ENCODE measurements at regions not wholly inside any gene's neighbourhood (a gene's known extent, or its start where the extent isn't known, plus 50 kb on each side); places are given as distances from the start of the nearest gene placed in this dataset.
A peak's percentile ranks its signal among the peaks of the same experiment; 100 is the strongest.

DNA sequence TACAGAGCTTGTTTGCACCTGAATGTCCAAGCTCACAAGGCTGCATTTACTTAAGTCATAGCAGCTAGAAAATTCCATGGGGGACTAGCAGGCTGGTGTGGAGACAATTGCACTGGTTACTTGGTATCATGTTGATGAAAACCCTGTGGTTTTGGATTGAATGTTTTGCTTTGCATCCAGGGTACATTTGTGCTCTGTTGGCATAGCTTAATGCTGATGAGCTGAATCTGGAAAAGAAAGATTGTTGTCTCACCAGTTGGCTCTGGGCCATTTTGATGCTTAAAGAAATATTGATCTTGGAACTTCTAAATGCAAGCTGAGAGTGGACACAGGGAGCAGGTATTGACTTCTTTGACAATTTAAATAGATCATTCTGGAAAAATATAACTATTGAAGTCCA, 122.5 kb upstream of the MBL2 start:
- Histone ChIP-seq H2AFZ (ENCODE audit: low read length) (no peak overlapping the region), H3K9me3 (ENCODE audit: low read depth, low read length) (no peaks in the 10 kb centered on the region), H3K79me2 (ENCODE audit: insufficient read depth, low read length) (no peaks in the 10 kb centered on the region), H3K4me1 (ENCODE audit: insufficient read depth, low read length) (no peaks in the 10 kb centered on the region), H3K27ac (ENCODE audit: low read depth, low read length) (no peak overlapping the region), H3K4me3 (ENCODE audit: insufficient read depth, low read length) (no peak overlapping the region), H3K36me3 (ENCODE audit: insufficient read depth, low read length) (no peaks in the 10 kb centered on the region), H3K27me3 (ENCODE audit: insufficient read depth, low read length) (no peaks in the 10 kb centered on the region), H3K4me2 (ENCODE audit: insufficient read depth, low read length) (no peak overlapping the region), H4K20me1 (ENCODE audit: insufficient read depth, low read length) (no peaks in the 10 kb centered on the region)
- TF ChIP-seq, protein P1, sequence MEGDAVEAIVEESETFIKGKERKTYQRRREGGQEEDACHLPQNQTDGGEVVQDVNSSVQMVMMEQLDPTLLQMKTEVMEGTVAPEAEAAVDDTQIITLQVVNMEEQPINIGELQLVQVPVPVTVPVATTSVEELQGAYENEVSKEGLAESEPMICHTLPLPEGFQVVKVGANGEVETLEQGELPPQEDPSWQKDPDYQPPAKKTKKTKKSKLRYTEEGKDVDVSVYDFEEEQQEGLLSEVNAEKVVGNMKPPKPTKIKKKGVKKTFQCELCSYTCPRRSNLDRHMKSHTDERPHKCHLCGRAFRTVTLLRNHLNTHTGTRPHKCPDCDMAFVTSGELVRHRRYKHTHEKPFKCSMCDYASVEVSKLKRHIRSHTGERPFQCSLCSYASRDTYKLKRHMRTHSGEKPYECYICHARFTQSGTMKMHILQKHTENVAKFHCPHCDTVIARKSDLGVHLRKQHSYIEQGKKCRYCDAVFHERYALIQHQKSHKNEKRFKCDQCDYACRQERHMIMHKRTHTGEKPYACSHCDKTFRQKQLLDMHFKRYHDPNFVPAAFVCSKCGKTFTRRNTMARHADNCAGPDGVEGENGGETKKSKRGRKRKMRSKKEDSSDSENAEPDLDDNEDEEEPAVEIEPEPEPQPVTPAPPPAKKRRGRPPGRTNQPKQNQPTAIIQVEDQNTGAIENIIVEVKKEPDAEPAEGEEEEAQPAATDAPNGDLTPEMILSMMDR (IDR thresholded peaks at IDR 0.05; ENCODE audit: extremely low read depth, low read depth, low read length) = no peak
- DNase-seq (ENCODE audit: insufficient read length, low spot score, missing footprints) = no peak

DNA sequence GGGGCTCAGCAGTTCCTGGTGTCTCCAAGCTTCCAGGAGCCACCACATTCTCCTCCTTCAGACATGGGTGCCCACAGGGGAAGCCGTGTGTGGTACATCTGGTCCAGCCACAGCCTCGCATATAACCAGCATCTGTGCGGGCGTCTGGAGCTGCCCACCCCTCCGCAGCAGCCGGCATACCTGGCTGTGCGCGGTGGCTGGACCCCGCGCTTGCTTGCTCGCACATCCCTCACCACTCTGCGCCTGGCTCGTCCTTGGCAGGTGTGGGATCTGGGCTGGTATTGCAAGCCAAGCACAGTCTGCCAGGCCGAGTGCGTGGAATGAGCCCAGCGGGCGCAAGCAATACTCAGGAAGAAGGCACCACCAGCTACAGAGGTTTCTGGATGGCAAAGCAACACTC, 117.7 kb upstream of the MBL2 start:
- H3K4me3 ChIP-seq (ENCODE audit: insufficient read depth, low read length) = no peak overlapping the region
- no peak overlapping the region for H3K4me2 ChIP-seq (ENCODE audit: insufficient read depth, low read length)
- no peaks in the 10 kb centered on the region for H3K36me3 ChIP-seq (ENCODE audit: insufficient read depth, low read length)
- no peak for DNase-seq (ENCODE audit: insufficient read length, low spot score, missing footprints)
- H3K79me2 ChIP-seq (ENCODE audit: insufficient read depth, low read length) = no peaks in the 10 kb centered on the region
- H3K27ac ChIP-seq (ENCODE audit: low read depth, low read length) = no peak overlapping the region
- no peak overlapping the region for H2AFZ ChIP-seq (ENCODE audit: low read length)
- H3K9me3 ChIP-seq (ENCODE audit: low read depth, low read length) = no peaks in the 10 kb centered on the region
- H4K20me1 ChIP-seq (ENCODE audit: insufficient read depth, low read length) = no peaks in the 10 kb centered on the region
- TF ChIP-seq, protein P1 (IDR thresholded peaks at IDR 0.05; ENCODE audit: extremely low read depth, low read depth, low read length) = no peak
- no peaks in the 10 kb centered on the region for H3K4me1 ChIP-seq (ENCODE audit: insufficient read depth, low read length)
- no peaks in the 10 kb centered on the region for H3K27me3 ChIP-seq (ENCODE audit: insufficient read depth, low read length)

DNA sequence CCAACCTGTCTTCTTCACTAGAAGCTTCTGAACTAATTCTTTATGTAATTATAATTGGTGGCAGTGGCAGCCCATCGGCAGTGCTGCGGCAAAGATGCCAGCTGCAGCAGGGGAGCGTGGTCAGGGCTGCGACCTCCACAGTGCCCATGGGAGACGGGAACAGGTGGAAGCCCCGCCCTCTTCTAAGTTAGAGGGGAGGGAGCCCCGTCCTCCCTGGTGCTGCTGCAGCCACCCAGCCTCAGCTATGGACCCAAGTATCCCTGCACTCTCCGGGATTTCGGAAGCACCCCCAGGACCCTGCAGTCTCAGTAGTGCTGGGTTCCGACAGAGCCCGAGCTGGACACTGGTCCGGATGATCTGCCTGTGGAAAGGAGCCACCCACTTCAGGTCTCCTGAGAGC, 117.0 kb upstream of the MBL2 start:
- Histone ChIP-seq H2AFZ (ENCODE audit: low read length) (no peak overlapping the region), H3K4me3 (ENCODE audit: insufficient read depth, low read length) (no peak overlapping the region), H3K9me3 (ENCODE audit: low read depth, low read length) (no peaks in the 10 kb centered on the region), H3K4me2 (ENCODE audit: insufficient read depth, low read length) (no peak overlapping the region), H3K36me3 (ENCODE audit: insufficient read depth, low read length) (no peaks in the 10 kb centered on the region), H3K27me3 (ENCODE audit: insufficient read depth, low read length) (no peaks in the 10 kb centered on the region), H3K27ac (ENCODE audit: low read depth, low read length) (no peak overlapping the region), H4K20me1 (ENCODE audit: insufficient read depth, low read length) (no peaks in the 10 kb centered on the region), H3K79me2 (ENCODE audit: insufficient read depth, low read length) (no peaks in the 10 kb centered on the region), H3K4me1 (ENCODE audit: insufficient read depth, low read length) (no peaks in the 10 kb centered on the region)
- TF ChIP-seq, protein P1 (IDR thresholded peaks at IDR 0.05; ENCODE audit: extremely low read depth, low read depth, low read length) = no peak
- no peak for DNase-seq (ENCODE audit: insufficient read length, low spot score, missing footprints)

DNA sequence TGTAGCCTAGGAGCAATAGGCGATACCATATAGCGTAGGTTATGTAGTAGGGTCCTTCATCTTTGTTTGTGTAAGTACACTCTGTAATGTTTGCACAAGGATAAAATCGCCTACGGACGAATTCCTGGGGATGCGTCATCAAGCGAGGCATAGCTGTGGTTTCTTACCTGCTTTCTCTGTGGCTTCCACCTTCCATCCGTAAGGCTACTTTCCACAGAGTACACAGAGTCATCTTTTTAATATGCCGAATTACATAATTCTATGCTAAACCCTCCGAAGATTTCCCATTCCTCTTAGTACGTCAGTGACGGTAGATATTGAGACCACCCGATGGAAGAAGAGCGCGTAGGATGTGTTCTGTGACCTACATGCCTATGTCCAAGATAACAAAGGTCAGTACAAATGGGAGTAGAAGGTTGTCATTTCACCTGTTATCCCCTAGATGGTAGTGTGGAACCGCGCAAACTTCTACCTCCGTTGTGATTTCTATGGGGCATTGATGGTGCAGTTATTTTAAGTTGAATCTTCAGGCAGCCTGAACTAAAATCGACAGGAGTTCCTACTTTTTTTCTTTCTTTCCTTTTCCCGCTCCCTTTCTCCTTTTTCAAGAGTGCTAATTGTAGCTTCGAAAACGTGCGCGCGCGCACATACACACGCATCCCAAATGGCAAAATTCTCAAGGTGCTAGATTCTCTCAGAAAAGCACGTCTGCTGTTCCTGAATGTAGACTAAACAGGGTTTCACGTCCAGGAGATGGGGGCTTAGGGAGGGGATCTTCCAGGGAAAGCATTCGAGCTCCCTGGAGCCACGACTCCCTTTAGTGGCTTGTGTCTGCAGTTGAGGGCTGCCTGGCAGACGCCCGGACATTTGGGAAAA, 111.7 kb upstream of the MBL2 start:
- no peaks in the 10 kb centered on the region for H4K20me1 ChIP-seq (ENCODE audit: insufficient read depth, low read length)
- H3K36me3 ChIP-seq (ENCODE audit: insufficient read depth, low read length) = no peaks in the 10 kb centered on the region
- DNase-seq (ENCODE audit: insufficient read length, low spot score, missing footprints) = peak; percentile 87
- H2AFZ ChIP-seq (ENCODE audit: low read length) = no peak overlapping the region
- no peak overlapping the region for H3K27ac ChIP-seq (ENCODE audit: low read depth, low read length)
- no peak overlapping the region for H3K4me3 ChIP-seq (ENCODE audit: insufficient read depth, low read length)
- H3K4me1 ChIP-seq (ENCODE audit: insufficient read depth, low read length) = no peaks in the 10 kb centered on the region
- H3K27me3 ChIP-seq (ENCODE audit: insufficient read depth, low read length) = no peaks in the 10 kb centered on the region
- H3K9me3 ChIP-seq (ENCODE audit: low read depth, low read length) = no peaks in the 10 kb centered on the region
- TF ChIP-seq, protein P1 (IDR thresholded peaks at IDR 0.05; ENCODE audit: extremely low read depth, low read depth, low read length) = peak; percentile 53
- no peak overlapping the region for H3K4me2 ChIP-seq (ENCODE audit: insufficient read depth, low read length)
- no peaks in the 10 kb centered on the region for H3K79me2 ChIP-seq (ENCODE audit: insufficient read depth, low read length)

Data from osteoblast (primary cell).